ENCODE measurements at regions not wholly inside any gene's neighbourhood (a gene's known extent, or its start where the extent isn't known, plus 50 kb on each side); places are given as distances from the start of the nearest gene placed in this dataset.

- no peak overlapping the region for H2AFZ ChIP-seq (ENCODE audit: low read depth, low read length)
- H4K20me1 ChIP-seq (replicated peaks; ENCODE audit: control insufficient read depth, insufficient read depth, low read length), result no peaks in the 10 kb centered on the region
- in situ Hi-C loops (cut with MboI) (no loop called here), intact Hi-C loops (cut with micrococcal nuclease) (no loop called here)
- no peak for ATAC-seq
- H3K9ac ChIP-seq (ENCODE audit: insufficient read depth in 1 of 2, low read depth in 2 of 2, low read length in 2 of 2), result no peak overlapping the region
- no peaks in the 10 kb centered on the region for H3K36me3 ChIP-seq (ENCODE audit: control insufficient read depth, insufficient read depth, low read length)
- CTCF ChIA-PET (ENCODE audit: low intra/inter-chr PET ratio), result no interaction called here
- DNase-seq (ENCODE audit: extremely low read depth in 1 of 4, low spot score in 3 of 4), result no peak
- no peak overlapping the region for H3K4me2 ChIP-seq (ENCODE audit: insufficient read depth, low read length)
- POLR2A ChIA-PET, result no interaction called here
- FAIRE-seq, result no peak
- H3K27ac ChIP-seq (ENCODE audit: extremely low read depth, low read depth, low read length), result no peak overlapping the region
- no TSS peak for BruUV-seq (replicated peaks)
- H3K27me3 ChIP-seq (ENCODE audit: control insufficient read depth in 2 of 2, insufficient read depth in 2 of 2, low read length in 2 of 2), result no peaks in the 10 kb centered on the region
- H3K4me1 ChIP-seq (replicated peaks in 1 of 2; ENCODE audit: control insufficient read depth in 2 of 2, insufficient read depth in 2 of 2, low read length in 2 of 2), result no peaks in the 10 kb centered on the region
- H3K9me3 ChIP-seq (replicated peaks; ENCODE audit: control insufficient read depth, insufficient read depth, low read depth, low read length), result no peaks in the 10 kb centered on the region; the same call in 1 of the 2 replicates
- H3K79me2 ChIP-seq (ENCODE audit: control insufficient read depth, insufficient read depth, low read length), result no peaks in the 10 kb centered on the region
- H3K9me1 ChIP-seq (ENCODE audit: control insufficient read depth, insufficient read depth, low read length), result no peaks in the 10 kb centered on the region
- WGBS (ENCODE audit: insufficient coverage, low coverage, missing lambda C conversion rate), result 0% methylated on average over 5 of the region's 5 CpGs
- no peak overlapping the region for H3K4me3 ChIP-seq
- TF ChIP-seq CAMTA2 (CRISPR knock-in tag; conservative IDR thresholded peaks at IDR 0.05), result no peak
- TF ChIP-seq CSDE1 (IDR thresholded peaks at IDR 0.05), result no peak
- no peak for TF ChIP-seq VEZF1 (CRISPR knock-in tag; IDR thresholded peaks at IDR 0.05)
- TF ChIP-seq SAFB2 (IDR thresholded peaks at IDR 0.05; ENCODE audit: borderline replicate concordance, low read depth, low read length, severe bottlenecking), result no peak
- TF ChIP-seq CTBP1 (IDR thresholded peaks at IDR 0.05; ENCODE audit: borderline replicate concordance), result no peak
- no peak for TF ChIP-seq ATF2 (CRISPR knock-in tag; IDR thresholded peaks at IDR 0.05)
- no peak for TF ChIP-seq SP2 (IDR thresholded peaks at IDR 0.05; ENCODE audit: extremely low read depth, low read depth, low read length, poor library complexity, severe bottlenecking)
- no peak for TF ChIP-seq DLX4 (CRISPR knock-in tag; IDR thresholded peaks at IDR 0.05)
- TF ChIP-seq SIN3A (IDR thresholded peaks at IDR 0.05; ENCODE audit: borderline replicate concordance in 2 of 2, control insufficient read depth in 1 of 2, low read depth in 2 of 2, low read length in 2 of 2), result no peak
- TF ChIP-seq ATF7 (IDR thresholded peaks at IDR 0.05), result no peak
- no peak for TF ChIP-seq E2F1 (CRISPR knock-in tag; IDR thresholded peaks at IDR 0.05)
- TF ChIP-seq PHB (CRISPR knock-in tag; IDR thresholded peaks at IDR 0.05), result no peak
- TF ChIP-seq ZNF644 (tag; IDR thresholded peaks at IDR 0.05; ENCODE audit: low read depth), result no peak
- no peak for TF ChIP-seq CREM (IDR thresholded peaks at IDR 0.05; ENCODE audit: low read depth)
- no peak for TF ChIP-seq BACH1 (tag; IDR thresholded peaks at IDR 0.05)
- no peak for TF ChIP-seq ATF1 (CRISPR knock-in tag; IDR thresholded peaks at IDR 0.05)
- no peak for TF ChIP-seq ATF1 (tag; IDR thresholded peaks at IDR 0.05)
These were observed 1064.1 kb upstream of the CNTNAP5 start for GRCh38 chr2:122960759-122961641.
